Neuronal stem cell (in vitro differentiated cells): ENCODE measurements at regions not wholly inside any gene's neighbourhood (a gene's known extent, or its start where the extent isn't known, plus 50 kb on each side); places are given as distances from the start of the nearest gene placed in this dataset.

Experiments used
- DNase-seq: peaks from one replicate; pipeline ENCODE4 v3.0.0-alpha.2; 2013; ENCODE audit warnings: low spot score
- H2AFZ ChIP-seq: one replicate; pipeline ENCODE4 v1.6.1; 2013; ENCODE audit warnings: mild to moderate bottlenecking, low read length, inconsistent platforms
- H2AK5ac ChIP-seq: 2 replicates; pipeline ENCODE4 v1.6.1; 2013; ENCODE audit warnings: low read depth, mild to moderate bottlenecking, inconsistent platforms, low read length, moderate library complexity, mixed read lengths
- H2BK120ac ChIP-seq: 2 replicates; pipeline ENCODE4 v1.6.1; 2013; ENCODE audit warnings: low read depth, mild to moderate bottlenecking, inconsistent platforms, low read length, moderate library complexity, mixed read lengths
- H2BK12ac ChIP-seq: one replicate; pipeline ENCODE4 v1.6.1; 2013; ENCODE audit warnings: low read length, inconsistent platforms
- H2BK15ac ChIP-seq: 2 replicates; pipeline ENCODE4 v1.6.1; 2013; ENCODE audit warnings: mild to moderate bottlenecking, low read length, inconsistent platforms, mixed read lengths
- H2BK5ac ChIP-seq: one replicate; pipeline ENCODE4 v1.6.1; 2013; ENCODE audit warnings: inconsistent platforms, mild to moderate bottlenecking, low read length, moderate library complexity
- H3K14ac ChIP-seq: one replicate; pipeline ENCODE4 v1.6.1; 2013; ENCODE audit warnings: low read length, inconsistent platforms
- H3K18ac ChIP-seq: 2 replicates; pipeline ENCODE4 v1.6.1; 2013; ENCODE audit warnings: low read length, inconsistent platforms
- H3K23ac ChIP-seq: 2 replicates; pipeline ENCODE4 v1.6.1; 2013; ENCODE audit warnings: low read depth, mild to moderate bottlenecking, mixed read lengths, low read length, inconsistent platforms; ENCODE audit not compliant: poor library complexity
- H3K27ac ChIP-seq: replicated peaks from 3 replicates; pipeline ENCODE4 v1.5.1; 2013; ENCODE audit warnings: low read length, inconsistent platforms
- H3K27me3 ChIP-seq, 3 experiments: 2 replicates each; pipeline ENCODE4 v1.6.1; 2013; ENCODE audit warnings: low read length in 3 of 3, mild to moderate bottlenecking in 2 of 3, inconsistent platforms in 1 of 3, low read depth in 1 of 3, mixed read lengths in 1 of 3, moderate library complexity in 1 of 3; ENCODE audit not compliant: control insufficient read depth in 3 of 3, insufficient read depth in 3 of 3
- H3K36me3 ChIP-seq, 2 donors: replicated peaks in 1 of 2; 2 replicates each; pipeline ENCODE4 v1.6.1; 2013; ENCODE audit warnings: low read length in 2 of 2; ENCODE audit not compliant: control insufficient read depth in 2 of 2, insufficient read depth in 2 of 2
- H3K4ac ChIP-seq: 2 replicates; pipeline ENCODE4 v1.6.1; 2013; ENCODE audit warnings: inconsistent platforms, mild to moderate bottlenecking, low read length, moderate library complexity
- H3K4me1 ChIP-seq, 2 donors: 1 replicate in 1 of 2; 2 replicates in 1 of 2; pipeline ENCODE4 v1.6.1; 2013; ENCODE audit warnings: low read length in 2 of 2, low read depth in 1 of 2; ENCODE audit not compliant: control insufficient read depth in 2 of 2, insufficient read depth in 1 of 2
- H3K4me2 ChIP-seq: one replicate; pipeline ENCODE4 v1.6.1; 2013; ENCODE audit warnings: mild to moderate bottlenecking, low read length, inconsistent platforms; ENCODE audit not compliant: insufficient read depth, poor library complexity, severe bottlenecking
- H3K4me3 ChIP-seq, 2 donors: 2 replicates each; pipeline ENCODE4 v1.5.1; 2013; ENCODE audit warnings: low read length in 2 of 2, mild to moderate bottlenecking in 2 of 2, inconsistent platforms in 1 of 2, moderate library complexity in 1 of 2
- H3K79me1 ChIP-seq: one replicate; pipeline ENCODE4 v1.6.1; 2013; ENCODE audit warnings: low read depth, mild to moderate bottlenecking, inconsistent platforms, low read length, moderate library complexity
- H3K9ac ChIP-seq: one replicate; pipeline ENCODE4 v1.6.1; 2013; ENCODE audit warnings: mild to moderate bottlenecking, low read depth, low read length, inconsistent platforms; ENCODE audit not compliant: poor library complexity
- H3K9me3 ChIP-seq, 2 donors: replicated peaks in 1 of 2; 2 replicates each; pipeline versions ENCODE3 to v1.6.1; 2013; ENCODE audit warnings: low read length in 2 of 2, mild to moderate bottlenecking in 2 of 2, inconsistent platforms in 1 of 2, low read depth in 1 of 2, mixed read lengths in 1 of 2, moderate library complexity in 1 of 2; ENCODE audit not compliant: control insufficient read depth in 2 of 2, insufficient read depth in 1 of 2
- H4K8ac ChIP-seq: one replicate; pipeline ENCODE4 v1.6.1; 2013; ENCODE audit warnings: low read depth, mild to moderate bottlenecking, inconsistent platforms, low read length, moderate library complexity
- H4K91ac ChIP-seq: one replicate; pipeline ENCODE4 v1.6.1; 2013; ENCODE audit warnings: low read length, low read depth, mild to moderate bottlenecking, inconsistent platforms; ENCODE audit not compliant: poor library complexity
- WGBS, 2 donors: extraction: QIAGEN DNeasy Blood & Tissue Kit; methylation state at CpG; one replicate each; pipeline ENCODE4 v1.1.7; 2013; ENCODE audit warnings: missing lambda C conversion rate in 2 of 2, mixed read lengths in 1 of 2; ENCODE audit not compliant: insufficient read length in 2 of 2, insufficient replicate concordance in 1 of 2; ENCODE audit errors: extremely low coverage in 2 of 2; 5-methylcytosine and 5-hydroxymethylcytosine counted together

DNA sequence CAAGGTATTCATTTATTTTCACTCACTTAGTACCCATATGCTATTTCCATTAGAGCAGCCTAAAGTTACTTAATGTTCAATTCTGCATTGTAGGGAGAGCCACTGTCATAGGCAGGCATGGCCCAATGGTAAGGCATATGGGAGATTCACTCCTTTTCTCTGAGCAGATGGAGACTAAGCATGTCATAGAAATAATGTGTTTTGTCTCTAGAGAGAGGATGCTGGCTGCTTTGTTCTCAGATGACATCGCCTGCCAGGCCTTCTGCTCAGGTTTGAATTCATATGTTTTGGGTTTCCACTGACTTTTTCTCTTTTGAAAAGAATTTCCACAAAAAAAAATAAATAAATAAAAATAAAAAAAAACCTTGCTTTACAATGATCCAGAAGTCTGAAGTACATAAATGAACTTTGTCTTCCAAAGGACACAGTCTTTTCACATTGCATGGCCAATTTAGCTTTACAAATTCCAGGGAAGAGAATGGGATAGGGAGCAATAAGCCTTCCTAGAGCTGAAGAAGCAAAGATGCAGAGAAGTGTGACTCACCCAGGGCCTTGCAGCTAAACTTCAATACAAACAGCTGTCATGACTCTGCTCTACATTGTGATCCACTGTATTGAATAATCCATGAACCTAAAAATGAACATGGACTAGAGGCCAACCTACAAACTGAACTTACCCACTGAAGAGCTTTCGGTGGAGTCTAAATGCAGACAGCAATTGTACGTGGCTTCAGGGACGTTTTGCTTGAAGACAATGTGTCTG, 422.5 kb downstream of the CMPK2 start:
- Histone ChIP-seq H3K9ac (no peak overlapping the region), H3K36me3 (no peaks in the 10 kb centered on the region), H2BK12ac (no peak overlapping the region), H3K4me3 (no peak overlapping the region), H4K8ac (no peak overlapping the region), H3K79me1 (no peaks in the 10 kb centered on the region), H2BK15ac (no peak overlapping the region), H3K14ac (no peak overlapping the region), H3K4ac (no peak overlapping the region), H3K9me3 (no peaks in the 10 kb centered on the region), H2AFZ (no peak overlapping the region), H3K4me1 (peaks cover 5 to 17% of the 10 kb centered on the region in 2 donors), H4K91ac (no peak overlapping the region), H2AK5ac (no peak overlapping the region), H2BK5ac (no peak overlapping the region), H3K4me2 (no peak overlapping the region), H3K27me3 (no peaks in the 10 kb centered on the region), H3K27ac (no peak overlapping the region), H3K18ac (no peak overlapping the region), H2BK120ac (no peak overlapping the region), H3K23ac (no peak overlapping the region)
- no peak for DNase-seq
- no CpG with 5 or more reads among the region's 4 CpGs for WGBS, 2 donors

GRCh38 chr2:6444514-6444913, 421.2 kb downstream of the CMPK2 start:
- no peak overlapping the region for H3K4ac ChIP-seq
- H2AFZ ChIP-seq, result no peak overlapping the region
- H3K14ac ChIP-seq, result no peak overlapping the region
- H2BK12ac ChIP-seq, result no peak overlapping the region
- no peak overlapping the region for H2BK5ac ChIP-seq
- no peaks in the 10 kb centered on the region for H3K79me1 ChIP-seq
- H3K27me3 ChIP-seq, result no peaks in the 10 kb centered on the region
- H2BK120ac ChIP-seq, result no peak overlapping the region
- H3K27ac ChIP-seq, result no peak overlapping the region
- H3K4me2 ChIP-seq, result no peak overlapping the region
- no peak overlapping the region for H3K18ac ChIP-seq
- no peak overlapping the region for H3K9ac ChIP-seq
- peaks cover 10 to 24% of the 10 kb centered on the region in 2 donors for H3K4me1 ChIP-seq
- H4K91ac ChIP-seq, result no peak overlapping the region
- H2AK5ac ChIP-seq, result no peak overlapping the region
- H3K9me3 ChIP-seq, result no peaks in the 10 kb centered on the region
- no CpG with 5 or more reads among the region's 2 CpGs for WGBS, 2 donors
- no peak for DNase-seq
- H3K36me3 ChIP-seq, result no peaks in the 10 kb centered on the region
- no peak overlapping the region for H2BK15ac ChIP-seq
- no peak overlapping the region for H4K8ac ChIP-seq
- no peak overlapping the region for H3K4me3 ChIP-seq
- no peak overlapping the region for H3K23ac ChIP-seq

- H3K4me3 ChIP-seq, result no peak overlapping the region
- no peaks in the 10 kb centered on the region for H3K9me3 ChIP-seq
- no peak overlapping the region for H2AK5ac ChIP-seq
- H4K8ac ChIP-seq, result no peak overlapping the region
- no peak overlapping the region for H2BK12ac ChIP-seq
- H2AFZ ChIP-seq, result no peak overlapping the region
- H3K9ac ChIP-seq, result no peak overlapping the region
- H3K27ac ChIP-seq, result no peak overlapping the region
- no peak overlapping the region for H3K14ac ChIP-seq
- no peak overlapping the region for H3K4ac ChIP-seq
- no peaks in the 10 kb centered on the region for H3K36me3 ChIP-seq
- no peaks in the 10 kb centered on the region for H3K27me3 ChIP-seq
- no CpG with 5 or more reads among the region's 3 CpGs for WGBS, 2 donors
- H2BK120ac ChIP-seq, result no peak overlapping the region
- H3K18ac ChIP-seq, result no peak overlapping the region
- H4K91ac ChIP-seq, result no peak overlapping the region
- H3K23ac ChIP-seq, result no peak overlapping the region
- H3K4me2 ChIP-seq, result no peak overlapping the region
- no peaks in the 10 kb centered on the region for H3K79me1 ChIP-seq
- H3K4me1 ChIP-seq, result peaks cover 10 to 29% of the 10 kb centered on the region in 2 donors
- DNase-seq, result no peak
- H2BK15ac ChIP-seq, result no peak overlapping the region
- H2BK5ac ChIP-seq, result no peak overlapping the region
Measured at GRCh38 chr2:6445156-6445555, 420.6 kb downstream of the CMPK2 start.

- Histone ChIP-seq H3K9me3 (no peaks in the 10 kb centered on the region), H2BK15ac (no peak overlapping the region), H3K27ac (no peak overlapping the region), H3K4me2 (no peak overlapping the region), H2AFZ (no peak overlapping the region), H3K36me3 (no peaks in the 10 kb centered on the region), H3K9ac (no peak overlapping the region), H2BK5ac (no peak overlapping the region), H3K4me1 (peaks cover 10 to 35% of the 10 kb centered on the region in 2 donors), H4K8ac (no peak overlapping the region), H3K23ac (no peak overlapping the region), H3K18ac (no peak overlapping the region), H3K4ac (no peak overlapping the region), H2AK5ac (no peak overlapping the region), H3K79me1 (no peaks in the 10 kb centered on the region), H2BK120ac (no peak overlapping the region), H3K4me3 (no peak overlapping the region), H3K27me3 (no peaks in the 10 kb centered on the region), H4K91ac (no peak overlapping the region), H3K14ac (no peak overlapping the region), H2BK12ac (no peak overlapping the region)
- WGBS, 2 donors, result no CpG with 5 or more reads among the region's 3 CpGs
- no peak for DNase-seq
Measured at GRCh38 chr2:6446938-6447608, 418.6 kb downstream of the CMPK2 start.
